Liver (tissue), 3 donors: ENCODE measurements at regions not wholly inside any gene's neighbourhood (a gene's known extent, or its start where the extent isn't known, plus 50 kb on each side); places are given as distances from the start of the nearest gene placed in this dataset.

ENCODE experiments used
- CTCF ChIP-seq: fragments of 150-350 bp; IDR thresholded peaks from 2 replicates; pipeline ENCODE4 v1.5.1; 2017; ENCODE audit warnings: improper control_type of control experiment, low read depth, low read length; ENCODE audit not compliant: missing input control
- GABPA ChIP-seq, 2 donors: IDR thresholded peaks in 1 of 2; conservative IDR thresholded peaks in 1 of 2; 2 replicates each; pipeline ENCODE4 v1.6.1; 2016; ENCODE audit warnings: antibody characterized with exemption in 2 of 2, mild to moderate bottlenecking in 1 of 2, moderate library complexity in 1 of 2
- MAX ChIP-seq: IDR thresholded peaks from 2 replicates; pipeline ENCODE4 v1.6.1; 2016; ENCODE audit warnings: antibody characterized with exemption
- RXRA ChIP-seq, 2 donors: IDR thresholded peaks; 2 replicates each; pipeline ENCODE4 v1.6.1; 2017 to 2018; ENCODE audit warnings: antibody characterized with exemption in 2 of 2, mild to moderate bottlenecking in 1 of 2
- TAF1 ChIP-seq: conservative IDR thresholded peaks from 2 replicates; pipeline ENCODE4 v1.6.1; 2016; ENCODE audit warnings: antibody characterized with exemption, mild to moderate bottlenecking
- YY1 ChIP-seq: IDR thresholded peaks from 2 replicates; pipeline ENCODE4 v1.6.1; 2016; ENCODE audit warnings: antibody characterized with exemption, mild to moderate bottlenecking
- TF ChIP-seq, protein P1 (sequence below): IDR thresholded peaks from 2 replicates; pipeline ENCODE4 v1.6.1; 2016; ENCODE audit warnings: antibody characterized with exemption, mild to moderate bottlenecking
- donor health status: healthy.
- donor health status: healthy.

DNA sequence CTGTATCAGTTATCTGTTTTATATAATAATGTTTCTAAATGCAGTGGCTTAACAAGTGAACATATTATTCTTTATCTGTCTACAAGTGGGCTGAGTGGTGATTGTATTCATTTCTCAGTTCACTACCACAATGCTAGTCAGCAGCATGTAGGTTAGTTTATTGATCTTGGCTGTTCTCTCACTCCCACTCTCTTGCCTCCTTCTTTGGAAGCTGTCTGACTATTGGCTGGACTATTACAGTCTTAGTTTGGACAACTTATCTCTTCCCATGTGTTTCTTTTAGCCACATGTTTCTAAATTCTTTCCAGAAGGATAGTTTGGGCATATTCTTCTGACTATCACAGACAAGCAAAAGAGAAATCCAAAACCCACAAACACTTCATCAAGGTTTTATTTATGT, 459.5 kb upstream of the AGA start:
- TF ChIP-seq CTCF (no peak), TAF1 (no peak), MAX (no peak), RXRA (IDR thresholded peaks at IDR 0.05) (no peak), GABPA (IDR thresholded peaks at IDR 0.05 in 1 of 2, conservative IDR thresholded peaks at IDR 0.05 in 1 of 2) (no peak), YY1 (no peak)
- TF ChIP-seq, protein P1, sequence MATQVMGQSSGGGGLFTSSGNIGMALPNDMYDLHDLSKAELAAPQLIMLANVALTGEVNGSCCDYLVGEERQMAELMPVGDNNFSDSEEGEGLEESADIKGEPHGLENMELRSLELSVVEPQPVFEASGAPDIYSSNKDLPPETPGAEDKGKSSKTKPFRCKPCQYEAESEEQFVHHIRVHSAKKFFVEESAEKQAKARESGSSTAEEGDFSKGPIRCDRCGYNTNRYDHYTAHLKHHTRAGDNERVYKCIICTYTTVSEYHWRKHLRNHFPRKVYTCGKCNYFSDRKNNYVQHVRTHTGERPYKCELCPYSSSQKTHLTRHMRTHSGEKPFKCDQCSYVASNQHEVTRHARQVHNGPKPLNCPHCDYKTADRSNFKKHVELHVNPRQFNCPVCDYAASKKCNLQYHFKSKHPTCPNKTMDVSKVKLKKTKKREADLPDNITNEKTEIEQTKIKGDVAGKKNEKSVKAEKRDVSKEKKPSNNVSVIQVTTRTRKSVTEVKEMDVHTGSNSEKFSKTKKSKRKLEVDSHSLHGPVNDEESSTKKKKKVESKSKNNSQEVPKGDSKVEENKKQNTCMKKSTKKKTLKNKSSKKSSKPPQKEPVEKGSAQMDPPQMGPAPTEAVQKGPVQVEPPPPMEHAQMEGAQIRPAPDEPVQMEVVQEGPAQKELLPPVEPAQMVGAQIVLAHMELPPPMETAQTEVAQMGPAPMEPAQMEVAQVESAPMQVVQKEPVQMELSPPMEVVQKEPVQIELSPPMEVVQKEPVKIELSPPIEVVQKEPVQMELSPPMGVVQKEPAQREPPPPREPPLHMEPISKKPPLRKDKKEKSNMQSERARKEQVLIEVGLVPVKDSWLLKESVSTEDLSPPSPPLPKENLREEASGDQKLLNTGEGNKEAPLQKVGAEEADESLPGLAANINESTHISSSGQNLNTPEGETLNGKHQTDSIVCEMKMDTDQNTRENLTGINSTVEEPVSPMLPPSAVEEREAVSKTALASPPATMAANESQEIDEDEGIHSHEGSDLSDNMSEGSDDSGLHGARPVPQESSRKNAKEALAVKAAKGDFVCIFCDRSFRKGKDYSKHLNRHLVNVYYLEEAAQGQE, result no peak
